Activated CD8-positive, alpha-beta T cell treated with anti-CD3 and anti-CD28 coated beads, Interleukin-2, amount 10 ng/mL, durations not matched to agents 7 days and 5 days (primary cell): ENCODE measurements at regions not wholly inside any gene's neighbourhood (a gene's known extent, or its start where the extent isn't known, plus 50 kb on each side); places are given as distances from the start of the nearest gene placed in this dataset.

Experiments
- ATAC-seq: fragments of 150-1000 bp; cut with Tn5 transposase; one replicate; pipeline ENCODE4 v1.10.0; 2021; ENCODE audit warnings: moderate library complexity
- CTCF ChIA-PET: fragments of 350-600 bp; sonication (Branson Sonifier 250); formaldehyde crosslinking; loops from one replicate; lab custom pipeline; 2021; ENCODE audit warnings: antibody characterized with exemption; lab: Charles Lee
- POLR2A ChIA-PET: fragments of 350-600 bp; sonication (Branson Sonifier 250); formaldehyde crosslinking; loops from one replicate; lab custom pipeline; 2021; ENCODE audit warnings: antibody characterized with exemption; lab: Charles Lee
- DNase-seq: peaks from one replicate; pipeline ENCODE4 v3.0.0-alpha.2; 2020
- H3K27ac Mint-ChIP-seq: one replicate; pipeline ENCODE4 v1.8.0; 2021; ENCODE audit warnings: mild to moderate bottlenecking, mixed read lengths
- H3K27me3 Mint-ChIP-seq: one replicate; pipeline ENCODE4 v1.8.0; 2021; ENCODE audit warnings: low read depth, mixed read lengths
- H3K36me3 Mint-ChIP-seq: one replicate; pipeline ENCODE4 v1.8.0; 2021; ENCODE audit warnings: low read depth, mixed read lengths
- H3K4me1 Mint-ChIP-seq: one replicate; pipeline ENCODE4 v1.8.0; 2021; ENCODE audit warnings: low read depth, mixed read lengths
- H3K4me3 Mint-ChIP-seq: one replicate; pipeline ENCODE4 v1.8.0; 2021; ENCODE audit warnings: mild to moderate bottlenecking, mixed read lengths
- H3K9me3 Mint-ChIP-seq: one replicate; pipeline ENCODE4 v1.8.0; 2022; ENCODE audit warnings: mixed read lengths; ENCODE audit not compliant: insufficient read depth

DNA sequence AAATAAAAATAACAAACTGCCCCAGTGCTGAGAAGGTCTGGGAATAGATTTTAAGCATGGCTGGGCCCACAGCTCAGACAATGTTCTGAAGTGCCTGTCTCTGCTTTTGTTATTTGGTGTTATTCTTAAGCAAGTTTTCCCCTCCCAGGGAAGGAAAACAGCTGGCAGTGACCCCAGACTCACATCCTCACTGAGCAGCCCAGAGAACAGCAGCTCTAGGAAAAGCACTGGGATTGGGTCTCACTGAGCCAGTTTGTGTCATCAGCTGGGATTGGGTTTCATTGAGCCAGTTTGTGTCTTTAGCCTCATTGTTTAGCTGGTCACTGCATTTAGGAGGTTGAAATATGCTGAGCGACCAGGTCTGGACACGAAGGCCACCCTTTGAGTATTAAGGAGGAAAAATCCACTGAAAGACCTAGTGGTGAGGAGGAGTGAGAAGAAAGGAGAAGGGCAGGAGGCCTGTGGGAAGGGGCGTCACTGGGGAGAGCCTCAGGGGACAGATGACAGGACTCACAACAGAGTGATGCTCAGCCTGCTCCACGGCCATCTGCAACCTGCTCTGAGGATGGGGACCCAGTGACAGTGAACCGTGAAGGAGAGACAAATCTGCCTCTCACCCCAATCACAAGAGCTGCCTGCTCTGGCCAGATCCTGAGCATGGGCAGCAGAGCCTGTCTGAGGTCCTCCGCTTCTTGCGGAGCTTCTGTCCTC, 103.8 kb downstream of the TOMM20 start:
- H3K4me3 Mint-ChIP-seq = no peak overlapping the region
- no peak for DNase-seq
- ChIA-PET POLR2A (interaction anchor here (0.6 to 4.6 kb wide), 5 partner anchors 13 to 415 kb away, joined by 3 to 23 read pairs (median 6); partner anchors contain the start of gene IRF2BP2), CTCF (interaction anchor here (0.8 to 1.7 kb wide), 6 partner anchors 9 to 59 kb away, joined by 3 to 5 read pairs (median 3); no protein-coding TSS in a partner anchor)
- peaks cover 10% of the 10 kb centered on the region for H3K9me3 Mint-ChIP-seq
- H3K4me1 Mint-ChIP-seq = peaks cover 35% of the 10 kb centered on the region
- ATAC-seq = no peak
- no peaks in the 10 kb centered on the region for H3K27me3 Mint-ChIP-seq
- no peak overlapping the region for H3K27ac Mint-ChIP-seq
- peaks cover 6% of the 10 kb centered on the region for H3K36me3 Mint-ChIP-seq

DNA sequence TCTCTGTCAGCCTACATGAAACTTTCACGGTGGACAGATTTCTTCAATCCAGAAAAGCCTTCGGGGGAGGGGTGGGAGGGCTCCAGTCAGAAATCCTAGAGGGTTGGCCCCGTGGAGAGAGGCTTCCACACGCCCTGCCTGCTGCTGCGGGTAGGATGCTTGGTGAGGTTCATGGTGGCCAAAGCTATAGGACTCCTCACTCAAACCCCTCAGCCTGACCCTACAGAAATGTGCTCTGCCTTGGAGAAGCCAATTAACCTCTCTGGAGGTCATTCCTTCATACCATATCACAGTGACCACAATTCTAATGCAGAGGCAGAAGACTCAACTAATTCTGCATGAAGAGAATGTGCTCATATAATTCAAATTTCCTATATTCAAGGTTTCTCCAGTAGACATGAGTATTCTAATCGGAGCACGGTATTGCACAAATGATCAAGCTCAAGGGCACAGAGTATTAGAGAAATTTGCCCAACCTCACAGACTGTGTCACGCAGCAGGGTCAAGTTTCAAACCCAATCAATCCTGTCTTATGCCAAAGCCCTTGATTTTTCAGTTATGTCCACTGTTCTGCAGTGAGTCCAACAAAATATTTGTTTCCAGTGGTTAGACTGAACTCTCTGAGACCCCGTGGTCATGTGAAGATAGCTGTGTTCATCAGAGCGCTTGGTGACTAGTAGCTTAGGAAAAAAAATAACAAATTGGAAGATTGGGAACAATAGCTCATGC, 104.8 kb downstream of the TOMM20 start:
- DNase-seq (no peak), ATAC-seq (no peak)
- ChIA-PET CTCF (interaction anchor here (0.8 to 1.7 kb wide), 6 partner anchors 8 to 60 kb away, joined by 3 to 5 read pairs (median 3); no protein-coding TSS in a partner anchor), POLR2A (interaction anchor here (0.9 to 4.6 kb wide), 3 partner anchors 12 to 414 kb away, joined by 3 to 23 read pairs (median 6); partner anchors contain the start of gene IRF2BP2)
- H3K27me3 Mint-ChIP-seq = no peaks in the 10 kb centered on the region
- peaks cover 6% of the 10 kb centered on the region for H3K36me3 Mint-ChIP-seq
- peaks cover 45% of the 10 kb centered on the region for H3K4me1 Mint-ChIP-seq
- no peak overlapping the region for H3K4me3 Mint-ChIP-seq
- H3K9me3 Mint-ChIP-seq = peaks cover 10% of the 10 kb centered on the region
- H3K27ac Mint-ChIP-seq = no peak overlapping the region

DNA sequence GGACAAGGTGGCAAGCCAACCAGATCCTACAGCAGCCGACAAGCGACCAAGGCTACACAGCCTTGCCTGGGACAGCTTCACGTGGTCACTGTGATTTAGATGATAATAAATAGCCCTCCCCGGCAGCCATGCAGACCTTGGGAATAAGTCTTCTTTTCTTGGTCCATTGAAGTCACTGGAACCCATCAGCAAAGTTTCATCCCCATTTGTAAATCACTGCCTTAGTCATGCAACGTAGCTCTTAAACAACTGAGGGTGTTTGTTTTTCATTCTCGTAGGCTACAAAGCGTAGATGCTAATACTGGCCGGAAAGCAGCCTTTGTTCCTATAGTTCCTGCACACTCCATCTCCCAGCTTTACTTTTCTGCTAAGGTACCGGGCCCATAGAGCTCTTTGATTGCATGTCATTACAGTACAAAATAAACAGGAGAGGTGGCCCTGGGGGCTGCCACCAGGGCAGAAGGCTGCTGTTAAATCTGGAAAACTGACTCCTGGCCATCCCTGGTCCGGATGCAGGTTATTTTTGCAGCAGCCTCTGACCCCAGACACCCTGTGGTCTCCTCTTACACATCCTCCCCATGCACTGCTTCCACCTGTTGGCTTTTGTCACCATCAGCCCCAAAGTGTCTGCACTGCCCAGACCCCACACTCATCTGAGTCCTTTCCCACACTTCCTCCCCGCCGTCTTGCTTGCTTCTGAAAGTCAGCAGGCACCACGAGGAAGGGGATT, 105.5 kb downstream of the TOMM20 start:
- Mint-ChIP-seq H3K36me3 (peaks cover 13% of the 10 kb centered on the region), H3K4me1 (peaks cover 51% of the 10 kb centered on the region), H3K27me3 (no peaks in the 10 kb centered on the region), H3K4me3 (no peak overlapping the region), H3K9me3 (peaks cover 10% of the 10 kb centered on the region), H3K27ac (no peak overlapping the region)
- DNase-seq (no peak), ATAC-seq (no peak)
- POLR2A ChIA-PET = interaction anchor here (1.0 to 4.6 kb wide), 2 partner anchors 12 to 420 kb away, joined by 3 to 23 read pairs; no protein-coding TSS in a partner anchor
- CTCF ChIA-PET = interaction anchor here (0.9 to 1.7 kb wide), 7 partner anchors 10 to 177 kb away, joined by 3 read pairs; no protein-coding TSS in a partner anchor

DNA sequence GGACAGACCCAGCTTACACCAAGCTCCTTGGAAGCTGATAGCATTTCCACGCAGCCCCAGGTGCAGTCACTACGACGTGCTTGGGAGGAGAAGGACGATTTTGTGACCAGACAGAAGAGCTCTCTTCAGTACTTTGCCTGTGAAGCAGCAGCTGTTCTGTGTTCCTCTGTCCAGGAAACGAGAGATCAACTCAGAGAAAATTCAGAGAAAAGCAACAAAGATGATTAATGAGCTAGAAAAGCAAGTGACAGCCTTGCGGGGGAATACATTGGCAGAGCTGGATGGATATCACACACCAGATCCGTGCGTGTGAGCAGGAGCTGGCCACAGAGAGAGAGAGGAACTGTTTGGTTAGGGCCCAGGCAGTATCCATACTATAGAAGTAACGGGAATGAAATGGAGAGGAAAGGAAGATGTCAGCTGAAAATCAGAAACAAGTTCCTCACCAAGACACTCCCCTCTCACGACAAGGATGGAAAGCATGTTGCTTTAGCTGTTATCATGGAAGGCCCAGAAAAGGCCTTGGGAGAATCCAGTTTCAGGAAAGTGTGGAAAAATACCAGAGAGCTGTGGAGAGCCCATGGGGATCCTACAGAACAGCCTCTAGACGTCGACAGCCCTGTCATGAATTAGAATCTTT, 106.2 kb downstream of the TOMM20 start:
- POLR2A ChIA-PET = interaction anchor here (1.0 to 4.6 kb wide), 2 partner anchors 11 to 419 kb away, joined by 3 to 23 read pairs; no protein-coding TSS in a partner anchor
- Mint-ChIP-seq H3K27ac (no peak overlapping the region), H3K4me3 (no peak overlapping the region), H3K36me3 (peaks cover 13% of the 10 kb centered on the region), H3K4me1 (peaks cover 57% of the 10 kb centered on the region), H3K27me3 (no peaks in the 10 kb centered on the region), H3K9me3 (peaks cover 9% of the 10 kb centered on the region)
- CTCF ChIA-PET = interaction anchor here (0.9 to 1.1 kb wide), 5 partner anchors 29 to 176 kb away, joined by 3 read pairs; no protein-coding TSS in a partner anchor
- no peak for ATAC-seq
- DNase-seq = no peak

DNA sequence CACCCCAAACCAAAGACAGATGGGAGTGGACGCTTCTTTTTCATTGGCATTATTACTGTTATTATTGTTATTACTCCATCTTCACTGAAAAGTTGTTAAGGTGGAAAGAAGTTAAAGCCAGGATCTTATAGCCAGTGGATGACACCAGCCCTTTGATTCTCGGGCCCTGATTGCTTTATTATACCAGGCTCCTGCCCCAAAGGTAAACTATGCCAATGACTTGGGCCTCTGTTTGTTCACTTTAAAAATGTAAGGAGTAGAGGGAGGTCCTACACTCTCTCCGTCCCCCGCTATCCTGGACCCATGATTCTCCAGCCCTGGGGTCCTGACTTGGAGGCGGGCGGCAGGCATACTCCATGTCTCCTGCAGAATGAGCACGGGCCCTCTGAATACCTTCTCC, 106.8 kb downstream of the TOMM20 start:
- Mint-ChIP-seq H3K27me3 (no peaks in the 10 kb centered on the region), H3K4me1 (peaks cover 61% of the 10 kb centered on the region), H3K36me3 (peaks cover 10% of the 10 kb centered on the region), H3K9me3 (peaks cover 3% of the 10 kb centered on the region), H3K4me3 (no peak overlapping the region), H3K27ac (no peak overlapping the region)
- ChIA-PET CTCF (no interaction called here), POLR2A (interaction anchor here (4.6 kb wide), 1 partner anchor 10 kb away, joined by 23 read pairs; no protein-coding TSS in a partner anchor)
- ATAC-seq (no peak), DNase-seq (no peak)

DNA sequence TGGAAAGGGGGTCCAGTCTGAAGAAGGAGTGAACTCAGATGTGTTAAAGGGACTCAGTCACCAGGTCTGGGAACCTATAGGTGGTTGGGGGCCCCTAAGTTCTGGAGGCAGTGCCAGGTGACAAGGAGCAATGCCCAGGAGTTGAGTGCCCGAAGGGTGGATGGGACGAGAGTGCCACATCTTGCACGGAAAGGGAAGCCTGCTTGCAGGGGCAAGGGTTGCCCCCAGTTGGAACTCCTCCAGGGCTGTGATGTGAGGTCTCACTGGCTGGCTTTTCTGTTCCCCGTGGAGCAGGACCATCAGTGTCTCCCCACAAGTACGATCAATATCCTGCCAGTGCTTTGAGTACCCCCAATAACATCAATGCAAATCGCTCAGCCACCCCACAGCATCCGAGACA, 107.3 kb downstream of the TOMM20 start:
- Mint-ChIP-seq H3K4me1 (peaks cover 63% of the 10 kb centered on the region), H3K4me3 (no peak overlapping the region), H3K27ac (no peak overlapping the region), H3K27me3 (no peaks in the 10 kb centered on the region), H3K9me3 (peaks cover 3% of the 10 kb centered on the region), H3K36me3 (peaks cover 10% of the 10 kb centered on the region)
- no peak for DNase-seq
- ChIA-PET POLR2A (interaction anchor here (4.6 kb wide), 1 partner anchor 10 kb away, joined by 23 read pairs; no protein-coding TSS in a partner anchor), CTCF (no interaction called here)
- no peak for ATAC-seq

- no peak for DNase-seq
- Mint-ChIP-seq H3K36me3 (peaks cover 15% of the 10 kb centered on the region), H3K27ac (no peak overlapping the region), H3K4me3 (no peak overlapping the region), H3K4me1 (peaks cover 73% of the 10 kb centered on the region), H3K27me3 (no peaks in the 10 kb centered on the region), H3K9me3 (peaks cover 4% of the 10 kb centered on the region)
- CTCF ChIA-PET = no interaction called here
- no peak for ATAC-seq
- POLR2A ChIA-PET = no interaction called here
These were observed 108.7 kb downstream of the TOMM20 start for GRCh38 chr1:235019961-235020360.

DNA sequence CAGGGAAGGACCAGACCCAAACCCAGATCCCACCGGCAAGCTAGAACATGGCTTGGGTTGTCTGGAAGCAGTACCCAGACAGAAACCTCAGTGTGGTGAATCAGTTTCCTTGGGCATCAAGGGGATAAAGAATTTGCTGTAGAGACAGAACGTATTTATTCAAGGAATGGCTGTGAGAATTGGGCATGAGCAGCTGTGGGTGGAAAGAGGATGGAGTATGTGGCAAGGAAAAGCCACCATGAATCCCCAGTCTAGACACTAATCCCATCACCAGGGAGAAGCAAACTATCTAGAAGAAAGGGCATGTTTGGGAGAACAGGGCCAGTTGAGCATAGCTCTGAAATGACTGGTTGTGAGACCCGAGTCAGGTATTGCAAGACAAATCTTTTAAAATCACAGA, 109.2 kb downstream of the TOMM20 start:
- CTCF ChIA-PET = no interaction called here
- ATAC-seq (no peak), DNase-seq (no peak)
- Mint-ChIP-seq H3K4me3 (no peak overlapping the region), H3K9me3 (peaks cover 4% of the 10 kb centered on the region), H3K4me1 (peaks cover 73% of the 10 kb centered on the region), H3K36me3 (peaks cover 20% of the 10 kb centered on the region), H3K27me3 (no peaks in the 10 kb centered on the region), H3K27ac (no peak overlapping the region)
- POLR2A ChIA-PET = interaction anchor here (1.3 kb wide), 1 partner anchor 11 kb away, joined by 3 read pairs; no protein-coding TSS in a partner anchor

GRCh38 chr1:235018720-235019444, 109.8 kb downstream of the TOMM20 start:
- CTCF ChIA-PET = interaction anchor here (0.9 to 1.5 kb wide), 3 partner anchors 9 to 421 kb away, joined by 3 to 5 read pairs (median 4); no protein-coding TSS in a partner anchor
- no peak for ATAC-seq
- Mint-ChIP-seq H3K36me3 (peaks cover 26% of the 10 kb centered on the region), H3K27me3 (no peaks in the 10 kb centered on the region), H3K9me3 (peaks cover 4% of the 10 kb centered on the region), H3K4me3 (no peak overlapping the region), H3K4me1 (peaks cover 75% of the 10 kb centered on the region), H3K27ac (no peak overlapping the region)
- POLR2A ChIA-PET = interaction anchor here (1.1 to 1.3 kb wide), 2 partner anchors 11 to 174 kb away, joined by 3 read pairs; no protein-coding TSS in a partner anchor
- DNase-seq = no peak

DNA sequence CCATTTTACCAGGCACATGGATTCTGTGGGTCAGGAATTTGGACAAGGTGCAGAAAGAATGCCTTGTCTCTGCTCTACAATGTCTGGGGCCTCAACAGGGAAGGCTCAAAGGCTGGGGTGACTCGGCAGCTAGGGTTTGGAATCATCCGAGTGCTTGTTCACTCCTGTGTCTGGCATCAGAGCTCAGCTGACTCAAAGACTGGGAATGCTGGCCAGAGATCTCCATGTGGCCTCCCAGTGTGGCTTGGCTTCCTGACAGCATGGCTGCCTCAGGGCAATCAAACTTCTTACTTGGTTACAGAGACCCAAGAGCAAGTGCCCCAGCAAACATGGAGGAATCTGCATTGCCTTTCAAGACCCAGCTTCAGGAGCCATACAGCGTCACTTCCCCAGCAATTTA, 110.5 kb downstream of the TOMM20 start:
- Mint-ChIP-seq H3K27me3 (no peaks in the 10 kb centered on the region), H3K36me3 (peaks cover 31% of the 10 kb centered on the region), H3K4me3 (no peak overlapping the region), H3K4me1 (peaks cover 74% of the 10 kb centered on the region), H3K9me3 (peaks cover 4% of the 10 kb centered on the region), H3K27ac (no peak overlapping the region)
- ChIA-PET POLR2A (interaction anchor here (1.1 to 1.3 kb wide), 2 partner anchors 12 to 173 kb away, joined by 3 read pairs; no protein-coding TSS in a partner anchor), CTCF (interaction anchor here (0.8 to 1.5 kb wide), 4 partner anchors 10 to 421 kb away, joined by 3 to 6 read pairs (median 4); no protein-coding TSS in a partner anchor)
- ATAC-seq = no peak
- no peak for DNase-seq
